ACC112 (cell line): ENCODE measurements at regions not wholly inside any gene's neighbourhood (a gene's known extent, or its start where the extent isn't known, plus 50 kb on each side); places are given as distances from the start of the nearest gene placed in this dataset.
A peak's percentile ranks its signal among the peaks of the same experiment; 100 is the strongest.
"Not testable (repeated sequence)": the region's sequence is repeated elsewhere in the genome, so short reads cannot be mapped to it uniquely, and the experiment has no call there.

ENCODE experiments used
- H2AFZ ChIP-seq: fragments of 200-600 bp; sonication (generic); one replicate; pipeline ENCODE4 v1.6.0; 2017; ENCODE audit warnings: antibody characterized with exemption, low read length; ENCODE audit not compliant: unreplicated experiment
- H3K27ac ChIP-seq: fragments of 200-600 bp; sonication (generic); 2 replicates; pipeline ENCODE4 v1.5.1; 2014; ENCODE audit warnings: low read depth, mild to moderate bottlenecking, antibody characterized with exemption, low read length, moderate library complexity
- H3K27me3 ChIP-seq: fragments of 200-600 bp; sonication (generic); 2 replicates; pipeline ENCODE4 v1.6.1; 2014; ENCODE audit warnings: mild to moderate bottlenecking, antibody characterized with exemption, low read length, moderate library complexity, mixed read lengths; ENCODE audit not compliant: insufficient read depth
- H3K36me3 ChIP-seq: fragments of 200-600 bp; sonication (generic); 2 replicates; pipeline ENCODE4 v1.6.1; 2016; ENCODE audit warnings: mild to moderate bottlenecking, antibody characterized with exemption, low read length, moderate library complexity, mixed read lengths; ENCODE audit not compliant: insufficient read depth
- H3K4me1 ChIP-seq: fragments of 200-600 bp; sonication (generic); one replicate; pipeline ENCODE4 v1.6.1; 2016; ENCODE audit warnings: low read length, mixed read lengths; ENCODE audit not compliant: insufficient read depth, unreplicated experiment, control insufficient read depth
- H3K4me3 ChIP-seq: fragments of 200-600 bp; sonication (generic); 2 replicates; pipeline ENCODE4 v1.5.1; 2014; ENCODE audit warnings: mild to moderate bottlenecking, low read depth, low read length
- H3K79me2 ChIP-seq: fragments of 200-600 bp; sonication (generic); one replicate; pipeline ENCODE4 v1.6.0; 2016; ENCODE audit warnings: low read length; ENCODE audit not compliant: control insufficient read depth, unreplicated experiment, insufficient read depth

DNA sequence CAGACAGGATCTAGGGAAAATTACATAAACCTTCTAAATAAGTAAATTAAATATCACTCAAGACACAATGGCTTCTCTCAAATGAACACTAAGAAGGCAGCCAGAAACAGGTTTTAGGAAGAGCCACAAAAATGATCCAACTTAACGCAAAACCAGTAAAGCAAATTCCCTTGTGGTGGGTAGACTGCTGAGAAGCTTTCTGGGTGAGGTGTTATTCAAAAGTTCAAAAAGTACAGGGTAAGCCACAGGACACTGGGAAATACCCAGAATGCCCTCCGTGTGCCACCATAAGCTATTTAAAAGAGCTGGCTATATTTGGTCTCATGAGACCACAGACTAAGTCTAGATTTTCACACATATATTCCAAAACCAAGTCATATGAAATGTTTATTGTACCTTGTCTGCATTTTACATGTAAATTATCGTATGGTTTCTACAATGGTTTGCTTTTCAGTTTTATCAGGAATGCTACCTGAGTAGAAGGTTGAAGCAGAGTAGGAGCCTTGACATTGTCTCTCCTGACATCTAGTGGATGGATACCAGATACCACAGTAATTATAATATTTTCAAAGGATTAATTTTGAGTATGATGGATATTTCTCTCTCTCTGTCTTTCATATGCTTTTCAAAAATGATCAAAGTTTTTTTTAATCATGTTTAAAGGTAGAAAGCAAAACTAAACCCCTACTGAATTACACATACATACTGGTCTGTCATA is 109.3 kb upstream of the KLHL13 start:
- Histone ChIP-seq H3K27ac (peak overlapping the region; percentile 86), H2AFZ (peak overlapping the region; percentile 68), H3K4me3 (peak overlapping the region; percentile 60)

DNA sequence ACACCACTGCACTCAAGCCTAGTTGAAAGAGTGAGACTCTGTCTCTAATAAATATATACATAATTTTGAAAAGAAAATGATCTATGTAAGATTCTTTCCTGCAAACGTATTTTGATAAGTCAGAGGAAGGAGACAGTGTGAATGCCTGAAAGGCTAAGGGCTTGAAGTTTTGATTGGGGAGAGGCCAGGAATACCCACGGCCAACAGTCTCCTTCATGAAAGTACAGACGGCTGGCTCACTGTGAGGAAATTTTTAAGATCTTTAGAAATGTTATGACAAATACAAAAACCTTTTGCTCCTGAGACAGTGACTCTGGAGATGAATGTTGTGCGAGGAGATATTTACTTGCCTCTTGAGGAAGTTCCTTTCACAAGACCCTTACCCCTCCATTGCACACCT is 111.4 kb upstream of the KLHL13 start:
- Histone ChIP-seq H2AFZ (no peak overlapping the region), H3K79me2 (no peaks in the 10 kb centered on the region), H3K4me3 (no peak overlapping the region), H3K4me1 (peaks cover 10% of the 10 kb centered on the region), H3K27me3 (no peaks in the 10 kb centered on the region), H3K27ac (peak overlapping the region; percentile 49), H3K36me3 (no peaks in the 10 kb centered on the region)

More for the DNA sequence above, 109.3 kb upstream of the KLHL13 start:
- Histone ChIP-seq H3K79me2 (no peaks in the 10 kb centered on the region), H3K27me3 (no peaks in the 10 kb centered on the region), H3K36me3 (no peaks in the 10 kb centered on the region), H3K4me1 (peaks cover 10% of the 10 kb centered on the region)

DNA sequence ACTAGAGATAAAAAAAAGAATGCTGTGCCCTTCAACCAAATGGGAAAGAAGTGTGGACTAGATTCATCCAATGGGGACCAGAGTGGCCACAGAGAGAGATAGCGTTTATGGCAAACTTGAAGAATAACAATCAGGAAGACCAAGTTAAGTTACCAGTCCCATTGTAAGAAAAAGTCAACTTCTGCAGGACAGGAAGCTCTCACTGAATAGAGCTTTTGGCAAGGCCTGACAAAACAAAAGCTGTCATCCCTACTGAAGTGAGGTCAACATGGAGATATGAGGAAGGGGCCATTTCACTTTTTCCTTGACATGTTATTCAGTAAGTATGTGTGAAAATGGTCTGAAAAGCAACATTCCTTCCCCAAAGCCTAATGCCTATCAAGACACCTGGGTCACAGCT is 111.8 kb upstream of the KLHL13 start:
- H3K79me2 ChIP-seq, result no peaks in the 10 kb centered on the region
- no peak overlapping the region for H2AFZ ChIP-seq
- H3K36me3 ChIP-seq, result no peaks in the 10 kb centered on the region
- peaks cover 10% of the 10 kb centered on the region for H3K4me1 ChIP-seq
- no peak overlapping the region for H3K4me3 ChIP-seq
- peak overlapping the region; percentile 49 for H3K27ac ChIP-seq
- H3K27me3 ChIP-seq, result no peaks in the 10 kb centered on the region

DNA sequence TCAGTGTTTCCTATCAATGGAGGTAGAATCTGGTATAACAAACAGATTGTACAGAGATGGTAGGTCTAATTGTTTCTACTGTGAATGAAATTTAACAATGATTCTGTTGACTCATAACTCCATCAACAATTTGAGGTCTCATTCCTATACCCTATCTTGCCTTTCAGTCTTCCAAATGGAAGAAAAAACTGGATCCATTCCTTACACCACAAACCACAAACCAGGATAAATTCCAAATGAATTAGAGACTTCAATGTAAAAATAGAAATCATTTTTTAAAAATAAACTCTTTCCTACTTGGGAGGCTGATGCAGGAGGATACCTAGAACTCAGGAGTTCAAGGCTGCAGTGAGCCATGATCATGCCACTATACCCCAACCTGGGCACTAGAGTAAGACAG is 114.4 kb upstream of the WDR44 start:
- Histone ChIP-seq H3K4me1 (no peaks in the 10 kb centered on the region), H3K4me3 (no peak overlapping the region), H3K36me3 (no peaks in the 10 kb centered on the region), H2AFZ (no peak overlapping the region), H3K79me2 (no peaks in the 10 kb centered on the region), H3K27me3 (no peaks in the 10 kb centered on the region), H3K27ac (no peak overlapping the region)

DNA sequence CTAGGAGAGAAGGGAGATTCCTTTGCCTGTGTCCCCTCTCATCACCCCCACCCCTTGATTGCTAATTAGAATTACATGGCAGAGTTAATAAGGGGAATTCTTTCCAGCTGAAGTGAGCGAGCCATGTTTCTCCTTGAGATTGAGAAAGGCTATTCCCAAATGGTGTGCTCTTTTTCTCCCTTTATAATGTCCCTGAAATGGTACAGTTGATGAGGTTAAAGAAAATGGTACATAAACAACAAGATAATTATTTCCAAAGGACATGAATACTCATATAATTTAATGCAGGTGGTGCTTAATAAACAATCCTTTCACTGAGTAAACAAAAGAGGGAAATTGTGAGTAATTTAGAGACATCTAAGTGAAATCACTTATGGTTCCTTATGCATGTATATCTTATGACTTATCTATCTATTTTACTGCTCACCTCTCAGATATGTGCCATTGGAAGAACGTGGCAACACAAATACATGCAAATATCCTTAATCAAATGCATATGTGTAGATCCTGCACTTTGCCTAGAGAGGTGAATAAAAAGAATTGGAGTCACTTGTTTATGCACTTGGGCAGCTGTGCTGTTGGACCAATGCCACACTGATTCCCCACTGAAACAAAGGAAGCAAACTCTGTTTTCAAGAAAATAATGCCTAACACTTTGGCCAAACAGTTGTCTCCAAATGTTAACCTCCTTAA is 106.6 kb upstream of the WDR44 start:
- Histone ChIP-seq H3K79me2 (no peaks in the 10 kb centered on the region), H2AFZ (no peak overlapping the region), H3K27me3 (no peaks in the 10 kb centered on the region), H3K4me1 (peaks cover 15% of the 10 kb centered on the region), H3K36me3 (no peaks in the 10 kb centered on the region), H3K4me3 (no peak overlapping the region), H3K27ac (peak overlapping the region; percentile 16; the same call in 1 of the 2 replicates)

DNA sequence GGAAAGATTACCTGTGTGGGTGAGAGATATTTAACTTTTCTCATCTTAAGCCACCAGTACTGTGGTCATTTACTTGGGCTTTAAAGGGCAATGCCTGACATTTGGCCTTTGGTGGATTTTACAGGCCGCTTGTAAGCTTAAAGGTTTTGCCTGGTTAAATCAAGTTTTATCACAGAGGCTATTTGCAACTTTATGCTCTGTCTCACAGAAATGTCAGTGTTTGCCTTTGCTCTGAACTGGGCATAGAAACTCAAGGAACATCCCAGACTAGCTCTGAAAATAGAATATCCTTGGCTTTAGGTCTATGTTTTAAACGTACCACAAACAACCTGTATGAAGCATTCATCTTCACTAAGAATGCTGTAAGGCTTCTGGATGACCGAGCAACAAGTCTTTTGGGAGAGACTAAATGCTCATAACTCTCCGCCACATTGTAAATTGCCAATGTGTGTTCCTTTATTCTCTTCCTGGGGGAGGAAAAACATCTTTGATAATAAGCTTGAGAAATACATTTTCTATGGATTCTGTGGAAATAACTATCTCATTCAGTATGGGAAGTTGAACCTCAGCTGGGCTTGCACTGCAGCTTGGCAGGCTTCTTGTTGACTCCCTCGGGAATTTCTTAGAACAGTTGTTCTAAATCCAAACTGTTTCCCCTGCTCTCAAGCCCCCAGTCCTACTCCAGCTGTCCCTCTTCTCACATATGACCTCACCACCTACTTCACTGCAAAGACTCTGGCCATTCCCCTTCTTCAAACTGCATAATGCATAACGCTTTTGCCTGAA is 105.8 kb upstream of the WDR44 start:
- Histone ChIP-seq H3K4me3 (no peak overlapping the region), H3K27me3 (no peaks in the 10 kb centered on the region), H2AFZ (peak overlapping the region; percentile 38), H3K27ac (no peak overlapping the region), H3K36me3 (no peaks in the 10 kb centered on the region), H3K4me1 (peaks cover 15% of the 10 kb centered on the region), H3K79me2 (no peaks in the 10 kb centered on the region)

DNA sequence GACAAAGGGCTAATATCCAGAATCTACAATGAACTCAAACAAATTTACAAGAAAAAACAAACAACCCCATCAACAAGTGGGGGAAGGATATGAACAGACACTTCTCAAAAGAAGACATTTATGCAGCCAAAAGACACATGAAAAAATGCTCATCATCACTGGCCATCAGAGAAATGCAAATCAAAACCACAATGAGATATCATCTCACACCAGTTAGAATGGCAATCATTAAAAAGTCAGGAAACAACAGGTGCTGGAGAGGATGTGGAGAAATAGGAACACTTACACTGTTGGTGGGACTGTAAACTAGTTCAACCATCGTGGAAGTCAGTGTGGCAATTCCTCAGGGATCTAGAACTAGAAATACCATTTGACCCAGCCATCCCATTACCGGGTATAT is 98.9 kb upstream of the WDR44 start:
- not testable (repeated sequence) for H3K27me3 ChIP-seq, H3K79me2 ChIP-seq, H3K4me1 ChIP-seq, H3K27ac ChIP-seq, H3K4me3 ChIP-seq, H3K36me3 ChIP-seq, H2AFZ ChIP-seq

DNA sequence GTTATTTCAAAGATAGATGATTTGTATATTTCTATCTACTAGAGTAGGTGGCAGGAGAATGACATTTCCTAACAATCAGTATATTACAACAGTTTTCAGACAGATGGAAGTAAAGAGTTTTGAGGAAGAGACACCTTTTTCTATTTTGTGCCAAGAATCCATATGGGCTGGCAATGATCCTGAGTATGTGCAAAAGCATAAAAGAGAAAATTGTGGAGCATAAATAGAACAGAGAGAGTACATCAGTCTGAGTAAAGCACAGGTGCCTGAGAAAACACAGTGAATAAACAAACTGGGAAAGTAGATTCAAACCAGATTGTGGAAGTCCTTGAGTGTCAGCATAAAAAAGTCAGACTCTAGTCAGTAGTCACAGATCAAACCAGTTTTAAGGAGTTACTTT is 96.8 kb upstream of the WDR44 start:
- H2AFZ ChIP-seq, result no peak overlapping the region
- no peaks in the 10 kb centered on the region for H3K27me3 ChIP-seq
- H3K27ac ChIP-seq, result no peak overlapping the region
- peaks cover 5% of the 10 kb centered on the region for H3K4me1 ChIP-seq
- H3K36me3 ChIP-seq, result no peaks in the 10 kb centered on the region
- no peaks in the 10 kb centered on the region for H3K79me2 ChIP-seq
- no peak overlapping the region for H3K4me3 ChIP-seq

DNA sequence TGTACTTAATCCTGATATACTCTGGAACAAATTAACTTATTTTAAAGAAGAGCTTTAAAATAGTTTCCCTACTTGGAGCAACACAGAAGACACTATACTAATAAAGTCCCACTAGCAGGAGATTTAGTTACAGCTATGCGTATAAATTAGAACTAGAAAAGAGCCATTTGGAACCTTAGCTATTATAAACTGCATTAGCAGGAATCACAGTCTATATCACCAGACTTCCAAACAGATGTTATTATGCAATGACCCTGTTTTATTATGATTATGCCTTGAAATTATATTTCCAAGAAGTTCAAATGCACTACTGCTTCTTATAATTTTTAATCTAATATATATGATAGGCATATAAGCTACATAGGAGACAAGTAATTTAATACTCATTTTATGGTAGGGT is 95.5 kb upstream of the WDR44 start:
- Histone ChIP-seq H3K36me3 (no peaks in the 10 kb centered on the region), H3K27me3 (no peaks in the 10 kb centered on the region), H3K4me1 (peaks cover 5% of the 10 kb centered on the region), H2AFZ (no peak overlapping the region), H3K79me2 (no peaks in the 10 kb centered on the region), H3K27ac (no peak overlapping the region), H3K4me3 (no peak overlapping the region)

DNA sequence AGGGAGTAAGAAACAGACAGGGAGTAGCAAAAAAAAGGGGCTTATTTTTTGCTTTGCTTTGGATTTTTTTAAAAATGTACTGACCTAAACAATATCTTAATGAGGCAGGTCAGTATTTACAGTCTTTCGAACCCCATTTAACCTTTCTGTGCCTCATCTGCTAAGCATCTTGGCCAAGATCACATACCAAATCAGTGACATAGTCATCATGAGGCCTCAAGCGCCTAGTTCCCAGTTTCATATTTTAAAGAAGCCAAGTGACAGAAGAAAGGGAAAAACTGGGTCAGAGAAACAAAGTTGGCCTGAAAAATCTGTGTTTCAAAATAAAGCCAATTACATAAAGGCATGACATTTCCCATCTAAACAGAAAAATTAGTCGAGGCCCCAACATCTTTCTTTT is 94.6 kb upstream of the WDR44 start:
- Histone ChIP-seq H2AFZ (peak overlapping the region; percentile 38), H3K36me3 (no peaks in the 10 kb centered on the region), H3K4me3 (no peak overlapping the region), H3K27ac (peak overlapping the region; percentile 39), H3K79me2 (no peaks in the 10 kb centered on the region), H3K27me3 (no peaks in the 10 kb centered on the region), H3K4me1 (peaks cover 5% of the 10 kb centered on the region)
